ENCODE measurements at regions not wholly inside any gene's neighbourhood (a gene's known extent, or its start where the extent isn't known, plus 50 kb on each side); places are given as distances from the start of the nearest gene placed in this dataset.

- H3K4me3 ChIP-seq (ENCODE audit: severe bottlenecking): no peak overlapping the region
- H3K9me3 ChIP-seq (ENCODE audit: severe bottlenecking): no peaks in the 10 kb centered on the region
- TF ChIP-seq, protein P1, sequence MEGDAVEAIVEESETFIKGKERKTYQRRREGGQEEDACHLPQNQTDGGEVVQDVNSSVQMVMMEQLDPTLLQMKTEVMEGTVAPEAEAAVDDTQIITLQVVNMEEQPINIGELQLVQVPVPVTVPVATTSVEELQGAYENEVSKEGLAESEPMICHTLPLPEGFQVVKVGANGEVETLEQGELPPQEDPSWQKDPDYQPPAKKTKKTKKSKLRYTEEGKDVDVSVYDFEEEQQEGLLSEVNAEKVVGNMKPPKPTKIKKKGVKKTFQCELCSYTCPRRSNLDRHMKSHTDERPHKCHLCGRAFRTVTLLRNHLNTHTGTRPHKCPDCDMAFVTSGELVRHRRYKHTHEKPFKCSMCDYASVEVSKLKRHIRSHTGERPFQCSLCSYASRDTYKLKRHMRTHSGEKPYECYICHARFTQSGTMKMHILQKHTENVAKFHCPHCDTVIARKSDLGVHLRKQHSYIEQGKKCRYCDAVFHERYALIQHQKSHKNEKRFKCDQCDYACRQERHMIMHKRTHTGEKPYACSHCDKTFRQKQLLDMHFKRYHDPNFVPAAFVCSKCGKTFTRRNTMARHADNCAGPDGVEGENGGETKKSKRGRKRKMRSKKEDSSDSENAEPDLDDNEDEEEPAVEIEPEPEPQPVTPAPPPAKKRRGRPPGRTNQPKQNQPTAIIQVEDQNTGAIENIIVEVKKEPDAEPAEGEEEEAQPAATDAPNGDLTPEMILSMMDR (IDR thresholded peaks at IDR 0.05; ENCODE audit: poor library complexity, severe bottlenecking): no peak
- no peak overlapping the region for H3K27ac ChIP-seq (ENCODE audit: poor library complexity, severe bottlenecking)
- no peaks in the 10 kb centered on the region for H3K36me3 ChIP-seq (ENCODE audit: low read depth)
- H3K27me3 ChIP-seq (ENCODE audit: insufficient read depth, poor library complexity, severe bottlenecking): peaks cover 5% of the 10 kb centered on the region
- ATAC-seq (ENCODE audit: low read depth) (no peak), DNase-seq (ENCODE audit: low spot score) (no peak)
- no peaks in the 10 kb centered on the region for H3K4me1 ChIP-seq (ENCODE audit: insufficient read depth, poor library complexity, severe bottlenecking)
These were observed 1479.2 kb downstream of the TBC1D22A start for GRCh38 chr22:48241658-48242057.

GRCh38 chr22:48240935-48241230, 1478.4 kb downstream of the TBC1D22A start:
- H3K4me3 ChIP-seq (ENCODE audit: severe bottlenecking): no peak overlapping the region
- TF ChIP-seq, protein P1 (IDR thresholded peaks at IDR 0.05; ENCODE audit: poor library complexity, severe bottlenecking): no peak
- peaks cover 5% of the 10 kb centered on the region for H3K27me3 ChIP-seq (ENCODE audit: insufficient read depth, poor library complexity, severe bottlenecking)
- DNase-seq (ENCODE audit: low spot score): no peak
- no peak overlapping the region for H3K27ac ChIP-seq (ENCODE audit: poor library complexity, severe bottlenecking)
- H3K9me3 ChIP-seq (ENCODE audit: severe bottlenecking): no peaks in the 10 kb centered on the region
- no peak for ATAC-seq (ENCODE audit: low read depth)
- no peaks in the 10 kb centered on the region for H3K4me1 ChIP-seq (ENCODE audit: insufficient read depth, poor library complexity, severe bottlenecking)
- H3K36me3 ChIP-seq (ENCODE audit: low read depth): no peaks in the 10 kb centered on the region

GRCh38 chr22:48240148-48240934, 1477.9 kb downstream of the TBC1D22A start:
- ATAC-seq (ENCODE audit: low read depth): no peak
- Histone ChIP-seq H3K27ac (ENCODE audit: poor library complexity, severe bottlenecking) (no peak overlapping the region), H3K4me1 (ENCODE audit: insufficient read depth, poor library complexity, severe bottlenecking) (no peaks in the 10 kb centered on the region), H3K9me3 (ENCODE audit: severe bottlenecking) (no peaks in the 10 kb centered on the region), H3K27me3 (ENCODE audit: insufficient read depth, poor library complexity, severe bottlenecking) (peaks cover 4% of the 10 kb centered on the region), H3K4me3 (ENCODE audit: severe bottlenecking) (no peak overlapping the region), H3K36me3 (ENCODE audit: low read depth) (no peaks in the 10 kb centered on the region)
- TF ChIP-seq, protein P1 (IDR thresholded peaks at IDR 0.05; ENCODE audit: poor library complexity, severe bottlenecking): no peak
- no peak for DNase-seq (ENCODE audit: low spot score)

GRCh38 chr22:48239461-48240147, 1477.2 kb downstream of the TBC1D22A start:
- H3K9me3 ChIP-seq (ENCODE audit: severe bottlenecking): no peaks in the 10 kb centered on the region
- TF ChIP-seq, protein P1 (IDR thresholded peaks at IDR 0.05; ENCODE audit: poor library complexity, severe bottlenecking): no peak
- no peak overlapping the region for H3K4me3 ChIP-seq (ENCODE audit: severe bottlenecking)
- no peak overlapping the region for H3K27ac ChIP-seq (ENCODE audit: poor library complexity, severe bottlenecking)
- no peaks in the 10 kb centered on the region for H3K27me3 ChIP-seq (ENCODE audit: insufficient read depth, poor library complexity, severe bottlenecking)
- H3K4me1 ChIP-seq (ENCODE audit: insufficient read depth, poor library complexity, severe bottlenecking): no peaks in the 10 kb centered on the region
- H3K36me3 ChIP-seq (ENCODE audit: low read depth): no peaks in the 10 kb centered on the region
- ATAC-seq (ENCODE audit: low read depth) (no peak), DNase-seq (ENCODE audit: low spot score) (no peak)

- Histone ChIP-seq H3K27me3 (ENCODE audit: insufficient read depth, poor library complexity, severe bottlenecking) (no peaks in the 10 kb centered on the region), H3K9me3 (ENCODE audit: severe bottlenecking) (no peaks in the 10 kb centered on the region), H3K27ac (ENCODE audit: poor library complexity, severe bottlenecking) (no peak overlapping the region), H3K4me3 (ENCODE audit: severe bottlenecking) (no peak overlapping the region), H3K4me1 (ENCODE audit: insufficient read depth, poor library complexity, severe bottlenecking) (no peaks in the 10 kb centered on the region), H3K36me3 (ENCODE audit: low read depth) (no peaks in the 10 kb centered on the region)
- DNase-seq (ENCODE audit: low spot score) (no peak), ATAC-seq (ENCODE audit: low read depth) (no peak)
- TF ChIP-seq, protein P1 (IDR thresholded peaks at IDR 0.05; ENCODE audit: poor library complexity, severe bottlenecking): no peak
These were observed 1476.5 kb downstream of the TBC1D22A start for GRCh38 chr22:48238966-48239365.
